Panc1 (cell line): ENCODE measurements at regions not wholly inside any gene's neighbourhood (a gene's known extent, or its start where the extent isn't known, plus 50 kb on each side); places are given as distances from the start of the nearest gene placed in this dataset.

Experiments used
- TF ChIP-seq, protein P1 (sequence below): fragments of 450-650 bp; IDR thresholded peaks from 2 replicates; pipeline ENCODE4 v1.5.1; 2017; ENCODE audit warnings: mild to moderate bottlenecking
- TF ChIP-seq, protein P2 (sequence below), 2 experiments: IDR thresholded peaks; 2 replicates each; pipeline ENCODE4 v1.6.1; 2011 to 2012; ENCODE audit warnings: low read depth in 2 of 2, control low read depth in 1 of 2, low read length in 1 of 2, mild to moderate bottlenecking in 1 of 2, moderate library complexity in 1 of 2; ENCODE audit not compliant: insufficient read depth in 1 of 2

DNA sequence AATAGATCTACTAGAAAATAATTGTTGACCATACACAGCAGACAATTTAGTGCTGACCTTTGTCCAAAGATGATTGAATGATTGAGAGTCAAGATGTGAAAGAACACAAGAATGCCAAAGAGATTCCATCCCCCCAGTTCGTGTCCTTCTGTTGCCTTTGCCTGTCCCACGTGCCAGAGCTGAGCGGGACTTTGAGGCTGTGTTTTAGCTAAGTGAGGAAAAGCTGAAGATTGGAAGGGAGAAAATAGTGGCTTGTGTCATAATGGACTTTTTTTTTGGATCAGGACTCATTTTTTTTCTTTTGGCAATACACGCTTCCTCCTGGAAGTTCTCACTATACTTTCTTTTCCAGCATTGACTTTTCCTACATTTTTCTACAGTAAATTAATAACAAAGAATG lies 206.6 kb upstream of the MDFIC2 start:
- TF ChIP-seq, protein P1, sequence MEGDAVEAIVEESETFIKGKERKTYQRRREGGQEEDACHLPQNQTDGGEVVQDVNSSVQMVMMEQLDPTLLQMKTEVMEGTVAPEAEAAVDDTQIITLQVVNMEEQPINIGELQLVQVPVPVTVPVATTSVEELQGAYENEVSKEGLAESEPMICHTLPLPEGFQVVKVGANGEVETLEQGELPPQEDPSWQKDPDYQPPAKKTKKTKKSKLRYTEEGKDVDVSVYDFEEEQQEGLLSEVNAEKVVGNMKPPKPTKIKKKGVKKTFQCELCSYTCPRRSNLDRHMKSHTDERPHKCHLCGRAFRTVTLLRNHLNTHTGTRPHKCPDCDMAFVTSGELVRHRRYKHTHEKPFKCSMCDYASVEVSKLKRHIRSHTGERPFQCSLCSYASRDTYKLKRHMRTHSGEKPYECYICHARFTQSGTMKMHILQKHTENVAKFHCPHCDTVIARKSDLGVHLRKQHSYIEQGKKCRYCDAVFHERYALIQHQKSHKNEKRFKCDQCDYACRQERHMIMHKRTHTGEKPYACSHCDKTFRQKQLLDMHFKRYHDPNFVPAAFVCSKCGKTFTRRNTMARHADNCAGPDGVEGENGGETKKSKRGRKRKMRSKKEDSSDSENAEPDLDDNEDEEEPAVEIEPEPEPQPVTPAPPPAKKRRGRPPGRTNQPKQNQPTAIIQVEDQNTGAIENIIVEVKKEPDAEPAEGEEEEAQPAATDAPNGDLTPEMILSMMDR: no peak
- TF ChIP-seq, protein P2, sequence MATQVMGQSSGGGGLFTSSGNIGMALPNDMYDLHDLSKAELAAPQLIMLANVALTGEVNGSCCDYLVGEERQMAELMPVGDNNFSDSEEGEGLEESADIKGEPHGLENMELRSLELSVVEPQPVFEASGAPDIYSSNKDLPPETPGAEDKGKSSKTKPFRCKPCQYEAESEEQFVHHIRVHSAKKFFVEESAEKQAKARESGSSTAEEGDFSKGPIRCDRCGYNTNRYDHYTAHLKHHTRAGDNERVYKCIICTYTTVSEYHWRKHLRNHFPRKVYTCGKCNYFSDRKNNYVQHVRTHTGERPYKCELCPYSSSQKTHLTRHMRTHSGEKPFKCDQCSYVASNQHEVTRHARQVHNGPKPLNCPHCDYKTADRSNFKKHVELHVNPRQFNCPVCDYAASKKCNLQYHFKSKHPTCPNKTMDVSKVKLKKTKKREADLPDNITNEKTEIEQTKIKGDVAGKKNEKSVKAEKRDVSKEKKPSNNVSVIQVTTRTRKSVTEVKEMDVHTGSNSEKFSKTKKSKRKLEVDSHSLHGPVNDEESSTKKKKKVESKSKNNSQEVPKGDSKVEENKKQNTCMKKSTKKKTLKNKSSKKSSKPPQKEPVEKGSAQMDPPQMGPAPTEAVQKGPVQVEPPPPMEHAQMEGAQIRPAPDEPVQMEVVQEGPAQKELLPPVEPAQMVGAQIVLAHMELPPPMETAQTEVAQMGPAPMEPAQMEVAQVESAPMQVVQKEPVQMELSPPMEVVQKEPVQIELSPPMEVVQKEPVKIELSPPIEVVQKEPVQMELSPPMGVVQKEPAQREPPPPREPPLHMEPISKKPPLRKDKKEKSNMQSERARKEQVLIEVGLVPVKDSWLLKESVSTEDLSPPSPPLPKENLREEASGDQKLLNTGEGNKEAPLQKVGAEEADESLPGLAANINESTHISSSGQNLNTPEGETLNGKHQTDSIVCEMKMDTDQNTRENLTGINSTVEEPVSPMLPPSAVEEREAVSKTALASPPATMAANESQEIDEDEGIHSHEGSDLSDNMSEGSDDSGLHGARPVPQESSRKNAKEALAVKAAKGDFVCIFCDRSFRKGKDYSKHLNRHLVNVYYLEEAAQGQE (IDR thresholded peaks at IDR 0.05; ENCODE audit: insufficient read depth in 1 of 2, low read depth in 2 of 2, low read length in 1 of 2): no peak
